SIG-M5 treated with dmso at 0.1 percent for 504 hours (cell line): ENCODE measurements at regions not wholly inside any gene's neighbourhood (a gene's known extent, or its start where the extent isn't known, plus 50 kb on each side); places are given as distances from the start of the nearest gene placed in this dataset.
A peak's percentile ranks its signal among the peaks of the same experiment; 100 is the strongest.
"Not testable (repeated sequence)": the region's sequence is repeated elsewhere in the genome, so short reads cannot be mapped to it uniquely, and the experiment has no call there.

Source experiments
- DNase-seq: peaks from one replicate; lab custom pipeline; 2025; ENCODE audit not compliant: unreplicated experiment; lab: John Stamatoyannopoulos, UW

GRCh38 chr5:162939991-162940390 lies 497.4 kb upstream of the CCNG1 start:
- no peak for DNase-seq

- DNase-seq: no peak
Measured at GRCh38 chr5:162948677-162949076, 488.7 kb upstream of the CCNG1 start.

- DNase-seq: no peak
Measured at GRCh38 chr5:162956570-162956969, 480.8 kb upstream of the CCNG1 start.

- DNase-seq: not testable (repeated sequence)
Measured at GRCh38 chr5:162964144-162964543, 473.3 kb upstream of the CCNG1 start.

- DNase-seq: no peak
Measured at GRCh38 chr5:162990063-162990462, 447.3 kb upstream of the CCNG1 start.

GRCh38 chr5:162990856-162991497 lies 446.4 kb upstream of the CCNG1 start:
- DNase-seq: no peak

- DNase-seq: no peak
Measured at GRCh38 chr5:162995568-162995967, 441.8 kb upstream of the CCNG1 start.

GRCh38 chr5:162996053-162996452 lies 441.3 kb upstream of the CCNG1 start:
- no peak for DNase-seq

- DNase-seq: peak; percentile 1
Measured at GRCh38 chr5:163005949-163006348, 431.4 kb upstream of the CCNG1 start.

GRCh38 chr5:163022582-163023128 lies 414.7 kb upstream of the CCNG1 start:
- DNase-seq: no peak

- no peak for DNase-seq
Measured at GRCh38 chr5:163023846-163024245, 413.5 kb upstream of the CCNG1 start.

- no peak for DNase-seq
Measured at GRCh38 chr5:163024936-163025335, 412.5 kb upstream of the CCNG1 start.

- no peak for DNase-seq
Measured at GRCh38 chr5:163033656-163034055, 403.7 kb upstream of the CCNG1 start.

- no peak for DNase-seq
Measured at GRCh38 chr5:163041254-163041653, 396.1 kb upstream of the CCNG1 start.

- peak; percentile 12 for DNase-seq
Measured at GRCh38 chr5:163079618-163080017, 357.8 kb upstream of the CCNG1 start.

- DNase-seq: no peak
Measured at GRCh38 chr5:163089230-163089629, 348.2 kb upstream of the CCNG1 start.

GRCh38 chr5:163089926-163090325 lies 347.5 kb upstream of the CCNG1 start:
- no peak for DNase-seq

- DNase-seq: no peak
Measured at GRCh38 chr5:163094492-163095180, 342.8 kb upstream of the CCNG1 start.

GRCh38 chr5:163104464-163104863 lies 332.9 kb upstream of the CCNG1 start:
- no peak for DNase-seq

- no peak for DNase-seq
Measured at GRCh38 chr5:163105456-163105855, 331.9 kb upstream of the CCNG1 start.

GRCh38 chr5:163106098-163106497 lies 331.3 kb upstream of the CCNG1 start:
- peak; percentile 7 for DNase-seq

- DNase-seq: no peak
Measured at GRCh38 chr5:163108351-163108750, 329.0 kb upstream of the CCNG1 start.

GRCh38 chr5:163115011-163115410 lies 322.4 kb upstream of the CCNG1 start:
- no peak for DNase-seq
